ENCODE measurements at regions not wholly inside any gene's neighbourhood (a gene's known extent, or its start where the extent isn't known, plus 50 kb on each side); places are given as distances from the start of the nearest gene placed in this dataset.

GRCh38 chr16:58889516-58889915 lies 155.4 kb upstream of the GOT2 start:
- TF ChIP-seq POLR2A (IDR thresholded peaks at IDR 0.05; ENCODE audit: low read depth, low read length), result no peak
- TF ChIP-seq, protein P1, sequence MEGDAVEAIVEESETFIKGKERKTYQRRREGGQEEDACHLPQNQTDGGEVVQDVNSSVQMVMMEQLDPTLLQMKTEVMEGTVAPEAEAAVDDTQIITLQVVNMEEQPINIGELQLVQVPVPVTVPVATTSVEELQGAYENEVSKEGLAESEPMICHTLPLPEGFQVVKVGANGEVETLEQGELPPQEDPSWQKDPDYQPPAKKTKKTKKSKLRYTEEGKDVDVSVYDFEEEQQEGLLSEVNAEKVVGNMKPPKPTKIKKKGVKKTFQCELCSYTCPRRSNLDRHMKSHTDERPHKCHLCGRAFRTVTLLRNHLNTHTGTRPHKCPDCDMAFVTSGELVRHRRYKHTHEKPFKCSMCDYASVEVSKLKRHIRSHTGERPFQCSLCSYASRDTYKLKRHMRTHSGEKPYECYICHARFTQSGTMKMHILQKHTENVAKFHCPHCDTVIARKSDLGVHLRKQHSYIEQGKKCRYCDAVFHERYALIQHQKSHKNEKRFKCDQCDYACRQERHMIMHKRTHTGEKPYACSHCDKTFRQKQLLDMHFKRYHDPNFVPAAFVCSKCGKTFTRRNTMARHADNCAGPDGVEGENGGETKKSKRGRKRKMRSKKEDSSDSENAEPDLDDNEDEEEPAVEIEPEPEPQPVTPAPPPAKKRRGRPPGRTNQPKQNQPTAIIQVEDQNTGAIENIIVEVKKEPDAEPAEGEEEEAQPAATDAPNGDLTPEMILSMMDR (IDR thresholded peaks at IDR 0.05 in 2 of 3, conservative IDR thresholded peaks at IDR 0.05 in 1 of 3; ENCODE audit: control insufficient read depth in 2 of 3, extremely low read depth in 1 of 3, insufficient read depth in 1 of 3, low read depth in 3 of 3, low read length in 3 of 3), result no peak
- TF ChIP-seq RELA (IDR thresholded peaks at IDR 0.05; ENCODE audit: borderline replicate concordance, partially characterized antibody), result no peak
- TF ChIP-seq POU2F2 (IDR thresholded peaks at IDR 0.05; ENCODE audit: borderline replicate concordance, low read depth, low read length), result no peak
- TF ChIP-seq ZBTB4 (CRISPR knock-in tag; IDR thresholded peaks at IDR 0.05), result no peak
- no peak for TF ChIP-seq BRCA1 (IDR thresholded peaks at IDR 0.05; ENCODE audit: low read depth, low read length)
- no peak for TF ChIP-seq MXI1 (IDR thresholded peaks at IDR 0.05; ENCODE audit: low read depth, low read length)
